ENCODE measurements at regions not wholly inside any gene's neighbourhood (a gene's known extent, or its start where the extent isn't known, plus 50 kb on each side); places are given as distances from the start of the nearest gene placed in this dataset.
"Not testable (repeated sequence)": the region's sequence is repeated elsewhere in the genome, so short reads cannot be mapped to it uniquely, and the experiment has no call there.

GRCh38 chr4:123695531-123695930 is 298.9 kb downstream of the SPRY1 start:
- not testable (repeated sequence) for H3K27me3 ChIP-seq, H3K36me3 ChIP-seq, H3K9me3 ChIP-seq, H3K4me3 ChIP-seq
- DNase-seq: peak; percentile 31

DNA sequence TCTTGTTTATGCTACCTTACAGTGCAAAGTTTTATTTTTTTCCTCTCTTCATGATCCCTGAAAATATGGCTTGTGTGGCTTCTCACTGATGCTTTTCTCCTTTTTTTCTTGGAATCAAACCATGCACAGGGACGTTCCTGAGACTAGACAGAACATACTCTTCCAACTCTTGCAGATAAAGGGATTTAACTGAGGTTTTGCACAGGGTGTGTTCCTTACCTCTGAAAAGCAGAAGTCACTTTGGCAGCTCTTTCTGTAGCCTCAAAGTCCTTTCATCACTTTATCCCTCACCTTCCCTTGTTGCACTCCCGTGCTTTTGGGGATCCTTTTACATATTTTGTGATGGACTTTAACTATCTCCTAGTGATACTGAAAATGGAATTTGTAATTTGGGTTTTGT is 300.1 kb downstream of the SPRY1 start:
- Histone ChIP-seq H3K27me3 (no peaks in the 10 kb centered on the region), H3K36me3 (no peaks in the 10 kb centered on the region), H3K4me3 (no peak overlapping the region), H3K9me3 (no peaks in the 10 kb centered on the region)
- DNase-seq: no peak

DNA sequence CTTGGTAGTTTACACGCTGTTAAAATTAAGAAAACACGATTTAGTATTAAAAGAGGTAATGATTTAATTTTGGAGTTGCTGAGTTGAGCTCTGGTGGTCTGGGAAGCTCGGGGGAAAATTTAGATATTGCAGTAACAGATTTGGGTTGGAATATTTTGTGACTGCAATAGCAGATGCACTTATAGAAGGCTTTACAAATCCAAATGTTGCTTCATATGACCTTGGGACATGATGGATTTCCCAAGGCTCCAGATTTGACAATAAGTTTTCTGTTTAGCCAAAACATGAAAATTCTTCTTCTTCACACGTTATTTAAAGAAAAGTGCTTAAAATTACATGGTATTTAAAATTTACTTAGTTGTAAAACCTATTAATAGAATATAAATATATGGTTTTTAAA is 302.0 kb downstream of the SPRY1 start:
- Histone ChIP-seq H3K36me3 (no peaks in the 10 kb centered on the region), H3K4me3 (no peak overlapping the region), H3K9me3 (no peaks in the 10 kb centered on the region), H3K27me3 (no peaks in the 10 kb centered on the region)
- no peak for DNase-seq

DNA sequence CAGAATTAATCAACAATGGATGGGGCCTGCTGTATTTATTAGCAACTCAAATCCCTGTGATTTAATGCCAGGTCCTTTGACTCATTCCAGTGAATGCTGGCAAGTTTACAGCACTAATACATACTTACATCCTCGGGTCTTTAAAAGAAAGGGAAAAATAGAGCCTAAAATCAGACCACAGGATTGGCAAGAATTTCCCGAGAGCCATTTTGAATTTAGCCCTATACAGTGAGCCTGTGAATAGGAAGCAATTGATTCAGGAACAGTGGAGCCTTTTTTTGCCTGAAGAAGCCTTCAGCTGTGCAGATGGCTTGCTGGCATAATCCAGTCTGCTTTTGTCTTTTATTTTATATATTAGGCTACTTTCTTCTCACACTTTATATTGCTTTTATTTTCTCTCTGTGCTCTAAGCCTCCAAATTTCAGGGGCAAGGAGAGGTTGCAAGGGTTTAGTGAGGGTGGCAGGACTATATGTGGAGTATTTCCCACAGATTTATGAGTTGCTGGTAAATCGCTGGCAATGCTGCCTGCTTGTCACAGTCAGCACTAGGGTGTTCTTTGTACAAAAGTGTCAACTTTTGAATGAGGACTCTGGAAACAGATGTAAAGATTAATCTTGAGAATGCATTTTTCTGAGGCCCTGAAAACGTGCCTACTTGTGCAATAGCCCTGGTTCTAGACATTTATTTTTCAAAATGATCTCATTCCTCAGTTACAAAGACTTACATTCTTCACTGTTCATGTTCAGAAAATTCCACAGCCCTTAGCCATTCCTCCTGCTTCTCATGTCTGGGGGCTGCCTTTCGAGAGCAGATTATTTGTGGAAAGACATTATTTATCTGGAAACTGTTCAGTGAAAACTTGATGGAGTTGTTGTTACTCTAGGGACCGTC is 303.5 kb downstream of the SPRY1 start:
- peak; percentile 61 for DNase-seq
- no peaks in the 10 kb centered on the region for H3K27me3 ChIP-seq
- no peak overlapping the region for H3K4me3 ChIP-seq
- H3K36me3 ChIP-seq: no peaks in the 10 kb centered on the region
- H3K9me3 ChIP-seq: no peaks in the 10 kb centered on the region

- no peak for DNase-seq
- H3K36me3 ChIP-seq: no peaks in the 10 kb centered on the region
- H3K4me3 ChIP-seq: no peak overlapping the region
- no peaks in the 10 kb centered on the region for H3K27me3 ChIP-seq
- no peaks in the 10 kb centered on the region for H3K9me3 ChIP-seq
Measured at GRCh38 chr4:123701131-123701575, 304.6 kb downstream of the SPRY1 start.

DNA sequence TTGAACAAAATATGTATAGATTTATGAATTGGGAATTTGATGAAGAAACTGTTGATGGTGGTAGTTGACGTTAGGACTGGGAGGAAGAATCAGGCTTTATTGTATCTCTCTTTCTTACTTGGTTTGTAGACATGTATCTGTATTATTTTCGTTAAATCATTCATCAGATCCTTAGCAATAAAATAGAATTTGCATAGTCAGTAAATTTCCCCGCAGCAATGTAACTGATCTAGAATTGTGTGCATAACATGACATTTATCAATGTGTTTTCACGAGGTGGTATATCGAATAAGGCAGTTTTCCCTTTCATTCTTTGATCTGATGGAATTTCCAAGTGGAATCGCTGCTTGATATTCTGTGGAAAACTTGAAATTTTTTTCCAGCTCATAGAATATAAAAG is 308.8 kb downstream of the SPRY1 start:
- no peak for DNase-seq
- Histone ChIP-seq H3K27me3 (no peaks in the 10 kb centered on the region), H3K9me3 (no peaks in the 10 kb centered on the region), H3K4me3 (no peak overlapping the region), H3K36me3 (no peaks in the 10 kb centered on the region)

DNA sequence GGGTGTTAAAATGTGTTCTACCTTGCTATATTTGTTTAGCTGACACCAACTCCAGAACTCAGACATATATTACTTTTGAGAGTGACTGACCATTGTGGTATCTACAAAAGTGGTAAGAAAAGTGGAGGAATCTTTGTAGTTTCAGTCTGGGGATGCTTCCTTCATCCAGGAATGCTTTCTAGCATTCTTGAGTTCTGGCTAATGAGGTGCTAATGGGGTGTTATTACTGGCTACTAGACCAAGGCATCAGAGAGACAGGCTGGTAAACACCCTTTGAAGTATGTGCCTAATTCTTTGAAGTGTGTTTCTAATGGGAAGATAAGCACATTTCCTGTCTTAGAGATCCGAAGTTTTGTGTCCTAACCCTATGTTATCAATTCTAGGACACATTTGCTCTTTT is 310.4 kb downstream of the SPRY1 start:
- Histone ChIP-seq H3K36me3 (no peaks in the 10 kb centered on the region), H3K9me3 (peaks cover 2% of the 10 kb centered on the region), H3K4me3 (no peak overlapping the region), H3K27me3 (no peaks in the 10 kb centered on the region)
- no peak for DNase-seq

- no peaks in the 10 kb centered on the region for H3K27me3 ChIP-seq
- H3K9me3 ChIP-seq: peaks cover 2% of the 10 kb centered on the region
- no peak overlapping the region for H3K4me3 ChIP-seq
- H3K36me3 ChIP-seq: no peaks in the 10 kb centered on the region
- DNase-seq: no peak
Measured at GRCh38 chr4:123708902-123709301, 312.3 kb downstream of the SPRY1 start.

GRCh38 chr4:123709336-123709735 is 312.7 kb downstream of the SPRY1 start:
- Histone ChIP-seq H3K36me3 (no peaks in the 10 kb centered on the region), H3K27me3 (no peaks in the 10 kb centered on the region), H3K4me3 (no peak overlapping the region), H3K9me3 (peaks cover 2% of the 10 kb centered on the region)
- DNase-seq: no peak

DNA sequence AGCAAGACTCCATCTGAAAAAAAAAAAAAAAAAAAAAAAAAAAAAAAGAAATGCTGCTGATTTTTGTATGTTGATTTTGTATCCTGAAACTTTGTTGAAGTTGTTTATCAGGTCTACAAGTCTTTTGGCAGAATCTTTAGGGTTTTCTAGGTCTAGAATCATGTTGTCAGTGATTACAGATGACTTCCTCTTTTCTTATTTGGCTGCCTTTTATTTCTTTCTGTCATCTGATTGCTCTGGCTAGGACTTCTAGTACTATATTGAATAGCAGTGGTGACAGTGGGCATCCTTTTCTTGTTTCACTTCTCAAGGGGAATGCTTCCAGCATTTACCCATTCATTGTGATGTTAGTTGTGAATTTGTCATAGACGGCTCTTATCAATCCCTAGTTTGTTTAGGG is 334.4 kb downstream of the SPRY1 start:
- Histone ChIP-seq H3K27me3 (no peaks in the 10 kb centered on the region), H3K36me3 (no peaks in the 10 kb centered on the region), H3K9me3 (peaks cover 6% of the 10 kb centered on the region), H3K4me3 (no peak overlapping the region)
- DNase-seq: no peak

DNA sequence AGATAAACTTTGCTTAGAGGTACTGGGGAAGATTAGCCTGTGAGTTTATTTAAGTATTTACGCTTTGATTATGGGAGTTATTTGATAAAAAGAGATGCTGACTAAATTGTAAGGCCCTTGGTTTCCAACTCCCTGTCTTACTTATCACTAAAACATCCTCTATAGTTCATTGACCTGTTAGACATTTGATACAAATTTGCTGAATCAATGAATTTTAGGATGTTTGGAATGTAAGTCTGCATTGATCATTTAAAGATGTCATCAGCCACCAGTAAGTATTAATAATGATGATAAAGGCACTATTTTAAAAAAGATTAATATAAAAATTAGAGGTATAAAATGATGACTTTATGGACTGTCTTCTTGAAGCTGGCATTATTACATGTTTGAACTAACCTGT is 340.6 kb downstream of the SPRY1 start:
- no peaks in the 10 kb centered on the region; the same call in 1 of the 2 replicates for H3K9me3 ChIP-seq
- no peaks in the 10 kb centered on the region for H3K36me3 ChIP-seq
- H3K27me3 ChIP-seq: no peaks in the 10 kb centered on the region
- H3K4me3 ChIP-seq: no peak overlapping the region
- DNase-seq: no peak

- Histone ChIP-seq H3K36me3 (no peaks in the 10 kb centered on the region), H3K4me3 (no peak overlapping the region), H3K27me3 (no peaks in the 10 kb centered on the region), H3K9me3 (no peaks in the 10 kb centered on the region; the same call in 1 of the 2 replicates)
- DNase-seq: no peak
Measured at GRCh38 chr4:123739806-123740205, 343.2 kb downstream of the SPRY1 start.

DNA sequence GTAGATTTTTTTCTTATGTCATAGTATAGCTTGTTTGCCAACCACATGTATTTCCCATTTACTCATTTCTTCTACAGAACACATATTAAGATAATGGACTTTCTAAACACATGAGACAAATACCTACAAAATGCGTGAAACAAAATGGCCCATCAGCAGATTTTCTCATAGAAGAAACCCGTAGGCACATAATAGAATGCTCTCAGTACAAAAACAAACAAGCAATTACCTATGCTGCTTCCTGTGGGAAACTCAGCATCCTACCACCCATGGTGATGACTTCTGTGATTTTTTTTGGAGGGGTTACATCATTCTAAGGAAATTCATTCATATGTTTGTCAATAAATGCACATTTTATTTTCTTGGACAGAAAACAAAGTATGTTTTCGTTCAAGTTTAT is 343.6 kb downstream of the SPRY1 start:
- Histone ChIP-seq H3K9me3 (no peaks in the 10 kb centered on the region), H3K36me3 (no peaks in the 10 kb centered on the region), H3K4me3 (no peak overlapping the region), H3K27me3 (no peaks in the 10 kb centered on the region)
- no peak for DNase-seq

DNA sequence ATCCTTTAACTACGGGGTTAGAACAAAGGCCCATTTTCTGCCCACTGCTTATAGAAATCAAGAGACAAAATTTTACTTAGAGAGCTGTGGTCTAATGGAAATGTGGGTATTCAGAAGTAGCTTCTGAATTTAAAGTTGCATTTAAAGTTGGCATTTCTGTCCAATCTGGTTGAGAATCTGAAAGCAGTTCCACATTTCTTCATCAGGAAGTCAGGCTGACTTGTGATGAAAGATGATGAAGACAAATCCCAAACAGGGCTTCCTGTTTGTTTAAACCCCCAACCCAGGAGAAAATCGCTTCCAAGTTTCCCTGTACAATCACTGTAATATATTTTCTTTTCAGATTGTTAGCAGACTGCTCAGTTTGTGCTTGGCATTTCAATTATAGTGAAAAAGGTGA is 345.3 kb downstream of the SPRY1 start:
- H3K27me3 ChIP-seq: no peaks in the 10 kb centered on the region
- H3K4me3 ChIP-seq: no peak overlapping the region
- no peaks in the 10 kb centered on the region for H3K36me3 ChIP-seq
- H3K9me3 ChIP-seq: no peaks in the 10 kb centered on the region
- no peak for DNase-seq

DNA sequence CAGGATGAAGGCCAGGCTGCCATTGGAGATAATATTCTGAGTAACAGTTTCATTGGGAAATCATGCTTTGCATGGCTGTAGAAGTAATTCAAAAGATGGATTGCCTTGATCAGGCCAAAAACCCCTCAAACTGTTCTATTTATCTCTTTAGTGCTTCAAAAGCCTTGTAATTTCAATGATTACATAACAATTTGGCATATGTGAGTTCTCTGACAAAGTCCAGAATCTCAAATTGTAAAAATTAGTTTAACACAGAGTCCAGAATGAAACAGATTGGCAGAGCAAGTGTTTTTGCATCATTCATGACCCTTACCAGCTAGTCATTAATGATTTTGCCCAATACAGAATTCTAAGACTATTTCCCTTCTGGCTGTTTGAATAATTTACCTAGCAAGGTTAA is 347.3 kb downstream of the SPRY1 start:
- H3K4me3 ChIP-seq: no peak overlapping the region
- no peaks in the 10 kb centered on the region for H3K9me3 ChIP-seq
- H3K36me3 ChIP-seq: no peaks in the 10 kb centered on the region
- DNase-seq: no peak
- H3K27me3 ChIP-seq: no peaks in the 10 kb centered on the region

- H3K9me3 ChIP-seq: no peaks in the 10 kb centered on the region
- DNase-seq: no peak
- no peak overlapping the region for H3K4me3 ChIP-seq
- no peaks in the 10 kb centered on the region for H3K36me3 ChIP-seq
- no peaks in the 10 kb centered on the region for H3K27me3 ChIP-seq
Measured at GRCh38 chr4:123744664-123745290, 348.2 kb downstream of the SPRY1 start.

- Histone ChIP-seq H3K9me3 (no peaks in the 10 kb centered on the region), H3K36me3 (no peaks in the 10 kb centered on the region), H3K27me3 (no peaks in the 10 kb centered on the region), H3K4me3 (no peak overlapping the region)
- no peak for DNase-seq
Measured at GRCh38 chr4:123747016-123747415, 350.4 kb downstream of the SPRY1 start.

DNA sequence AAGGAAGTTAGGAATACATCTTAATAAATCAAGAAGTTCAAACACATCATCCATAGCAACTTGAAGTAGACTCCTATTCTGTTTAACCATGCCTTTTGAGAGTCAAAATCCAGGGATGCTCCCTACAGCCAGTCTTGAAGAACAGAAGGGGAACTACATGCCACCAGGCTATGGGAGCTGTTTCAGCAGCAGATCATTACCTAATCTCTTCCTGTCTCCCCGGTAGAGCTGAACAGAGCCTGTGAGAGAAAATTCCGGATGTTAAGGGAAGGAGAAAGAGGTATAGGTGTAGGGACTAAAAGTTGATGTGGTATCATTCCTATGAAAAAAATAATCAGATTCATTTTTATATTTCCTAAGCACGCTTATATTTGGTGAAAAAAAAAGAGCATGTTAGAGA is 352.2 kb downstream of the SPRY1 start:
- no peaks in the 10 kb centered on the region for H3K36me3 ChIP-seq
- H3K9me3 ChIP-seq: no peaks in the 10 kb centered on the region
- no peaks in the 10 kb centered on the region for H3K27me3 ChIP-seq
- no peak overlapping the region for H3K4me3 ChIP-seq
- no peak for DNase-seq

Data from MG63 (cell line).